GM19240 (cell line): ENCODE measurements at regions not wholly inside any gene's neighbourhood (a gene's known extent, or its start where the extent isn't known, plus 50 kb on each side); places are given as distances from the start of the nearest gene placed in this dataset.

Source experiments
- DNase-seq: peaks from one replicate; pipeline ENCODE4 v3.0.0; 2011; ENCODE audit warnings: low spot score; ENCODE audit not compliant: insufficient read length

- no peak for DNase-seq
Measured at GRCh38 chr2:22879009-22879863, 505.7 kb upstream of the KLHL29 start.

GRCh38 chr2:22880161-22880560 is 504.8 kb upstream of the KLHL29 start:
- DNase-seq: no peak

- DNase-seq: no peak
Measured at GRCh38 chr2:22882011-22882410, 503.0 kb upstream of the KLHL29 start.

GRCh38 chr2:22882643-22883042 is 502.3 kb upstream of the KLHL29 start:
- no peak for DNase-seq

- DNase-seq: no peak
Measured at GRCh38 chr2:22883054-22883453, 501.9 kb upstream of the KLHL29 start.

- DNase-seq: no peak
Measured at GRCh38 chr2:22885245-22885644, 499.7 kb upstream of the KLHL29 start.

GRCh38 chr2:22887426-22887825 is 497.6 kb upstream of the KLHL29 start:
- no peak for DNase-seq

- DNase-seq: no peak
Measured at GRCh38 chr2:22887845-22888244, 497.1 kb upstream of the KLHL29 start.

GRCh38 chr2:22890132-22890531 is 494.8 kb upstream of the KLHL29 start:
- no peak for DNase-seq

GRCh38 chr2:22893761-22894517 is 491.0 kb upstream of the KLHL29 start:
- no peak for DNase-seq

- no peak for DNase-seq
Measured at GRCh38 chr2:22894761-22895160, 490.2 kb upstream of the KLHL29 start.

GRCh38 chr2:22897428-22897827 is 487.6 kb upstream of the KLHL29 start:
- DNase-seq: no peak

GRCh38 chr2:22900674-22901073 is 484.3 kb upstream of the KLHL29 start:
- no peak for DNase-seq

- DNase-seq: no peak
Measured at GRCh38 chr2:22901471-22902179, 483.4 kb upstream of the KLHL29 start.

GRCh38 chr2:22902180-22902550 is 482.8 kb upstream of the KLHL29 start:
- DNase-seq: no peak

- no peak for DNase-seq
Measured at GRCh38 chr2:22902662-22903165, 482.3 kb upstream of the KLHL29 start.

GRCh38 chr2:22903616-22904015 is 481.4 kb upstream of the KLHL29 start:
- no peak for DNase-seq

GRCh38 chr2:22904126-22904684 is 480.8 kb upstream of the KLHL29 start:
- no peak for DNase-seq

- no peak for DNase-seq
Measured at GRCh38 chr2:22907330-22907729, 477.6 kb upstream of the KLHL29 start.

- no peak for DNase-seq
Measured at GRCh38 chr2:22912398-22912797, 472.6 kb upstream of the KLHL29 start.

- DNase-seq: no peak
Measured at GRCh38 chr2:22929998-22930397, 455.0 kb upstream of the KLHL29 start.

GRCh38 chr2:22930781-22931180 is 454.2 kb upstream of the KLHL29 start:
- no peak for DNase-seq
